Coronary artery (tissue), 2 donors: ENCODE measurements at regions not wholly inside any gene's neighbourhood (a gene's known extent, or its start where the extent isn't known, plus 50 kb on each side); places are given as distances from the start of the nearest gene placed in this dataset.
A peak's percentile ranks its signal among the peaks of the same experiment; 100 is the strongest.

Experiments
- DNase-seq: peaks from one replicate; pipeline ENCODE4 v3.0.0-alpha.2; 2017; ENCODE audit warnings: low spot score
- H3K27ac ChIP-seq, 2 donors: fragments of 200-600 bp; sonication (generic); one replicate each; pipeline ENCODE4 v1.5.1; 2016 to 2019
- H3K4me3 ChIP-seq: fragments of 200-600 bp; sonication (generic); 2 replicates; pipeline ENCODE4 v1.5.1; 2016; ENCODE audit warnings: mild to moderate bottlenecking, moderate library complexity
- TF ChIP-seq, protein P1 (sequence below): fragments of 200-600 bp; sonication (generic); IDR thresholded peaks from one replicate; pipeline ENCODE4 v1.5.1; 2019; ENCODE audit warnings: antibody characterized with exemption

- TF ChIP-seq, protein P1, sequence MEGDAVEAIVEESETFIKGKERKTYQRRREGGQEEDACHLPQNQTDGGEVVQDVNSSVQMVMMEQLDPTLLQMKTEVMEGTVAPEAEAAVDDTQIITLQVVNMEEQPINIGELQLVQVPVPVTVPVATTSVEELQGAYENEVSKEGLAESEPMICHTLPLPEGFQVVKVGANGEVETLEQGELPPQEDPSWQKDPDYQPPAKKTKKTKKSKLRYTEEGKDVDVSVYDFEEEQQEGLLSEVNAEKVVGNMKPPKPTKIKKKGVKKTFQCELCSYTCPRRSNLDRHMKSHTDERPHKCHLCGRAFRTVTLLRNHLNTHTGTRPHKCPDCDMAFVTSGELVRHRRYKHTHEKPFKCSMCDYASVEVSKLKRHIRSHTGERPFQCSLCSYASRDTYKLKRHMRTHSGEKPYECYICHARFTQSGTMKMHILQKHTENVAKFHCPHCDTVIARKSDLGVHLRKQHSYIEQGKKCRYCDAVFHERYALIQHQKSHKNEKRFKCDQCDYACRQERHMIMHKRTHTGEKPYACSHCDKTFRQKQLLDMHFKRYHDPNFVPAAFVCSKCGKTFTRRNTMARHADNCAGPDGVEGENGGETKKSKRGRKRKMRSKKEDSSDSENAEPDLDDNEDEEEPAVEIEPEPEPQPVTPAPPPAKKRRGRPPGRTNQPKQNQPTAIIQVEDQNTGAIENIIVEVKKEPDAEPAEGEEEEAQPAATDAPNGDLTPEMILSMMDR = no peak
- Histone ChIP-seq H3K27ac (no peak overlapping the region), H3K4me3 (no peak overlapping the region)
- DNase-seq = no peak
Measured at GRCh38 chr21:16709866-16710550, 802.8 kb upstream of the CXADR start.

- no peak overlapping the region for H3K27ac ChIP-seq
- TF ChIP-seq, protein P1 = no peak
- no peak overlapping the region for H3K4me3 ChIP-seq
- no peak for DNase-seq
Measured at GRCh38 chr21:16711757-16712156, 801.1 kb upstream of the CXADR start.

- TF ChIP-seq, protein P1 = no peak
- no peak overlapping the region for H3K4me3 ChIP-seq
- DNase-seq = no peak
- H3K27ac ChIP-seq = no peak overlapping the region
Measured at GRCh38 chr21:16713331-16714117, 799.3 kb upstream of the CXADR start.

- Histone ChIP-seq H3K4me3 (no peak overlapping the region), H3K27ac (no peak overlapping the region)
- DNase-seq = no peak
- TF ChIP-seq, protein P1 = no peak
Measured at GRCh38 chr21:16740511-16740910, 772.3 kb upstream of the CXADR start.

GRCh38 chr21:16741141-16741665 is 771.6 kb upstream of the CXADR start:
- Histone ChIP-seq H3K27ac (peak overlapping the region in 1 of 2 donors; percentile 10), H3K4me3 (no peak overlapping the region)
- TF ChIP-seq, protein P1 = no peak
- DNase-seq = no peak

DNA sequence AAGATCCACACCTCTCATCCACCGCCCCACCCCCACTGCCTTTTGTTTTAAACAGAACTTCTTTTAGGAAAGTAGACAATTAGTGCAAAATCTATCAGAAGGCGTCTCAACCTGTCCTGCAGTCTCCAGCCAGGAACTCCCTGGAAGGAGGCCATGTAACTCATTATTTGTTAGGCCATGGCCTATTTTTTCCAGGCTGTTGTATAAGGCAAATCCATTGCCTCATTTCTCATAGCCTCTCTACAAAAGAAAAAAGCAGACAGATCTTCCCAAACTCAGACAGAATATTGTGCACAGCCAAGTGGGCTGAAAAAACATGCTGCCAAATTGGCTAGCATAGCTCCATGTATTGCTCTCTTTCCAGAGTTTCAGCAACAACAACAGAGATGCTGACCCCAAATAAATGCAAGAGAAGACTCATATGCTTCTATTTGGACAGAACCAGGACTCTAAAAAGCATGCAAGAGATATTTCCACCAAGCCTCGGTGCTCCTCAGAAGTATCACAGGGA is 770.7 kb upstream of the CXADR start:
- H3K27ac ChIP-seq = peak overlapping the region in 1 of 2 donors; percentile 10
- no peak overlapping the region for H3K4me3 ChIP-seq
- TF ChIP-seq, protein P1 = no peak
- no peak for DNase-seq
